H1 (cell line): ENCODE measurements at regions not wholly inside any gene's neighbourhood (a gene's known extent, or its start where the extent isn't known, plus 50 kb on each side); places are given as distances from the start of the nearest gene placed in this dataset.

Source experiments
- CTCF ChIA-PET: fragments of 300-600 bp; sonication (Branson Sonifier 250); formaldehyde crosslinking; loops from one replicate; lab custom pipeline; 2021; ENCODE audit not compliant: partially characterized antibody; lab: Charles Lee
- POLR2A ChIA-PET: fragments of 300-600 bp; sonication (Branson Sonifier 250); formaldehyde crosslinking; loops from one replicate; lab custom pipeline; 2021; ENCODE audit warnings: inconsistent platforms; ENCODE audit not compliant: partially characterized antibody; lab: Charles Lee
- DNase-seq, 2 experiments: peaks; one replicate each; pipeline versions ENCODE4 v3.0.0 to v3.0.0-alpha.2; 2010 to 2022; ENCODE audit warnings: low spot score in 2 of 2, low read depth in 1 of 2, mixed read lengths in 1 of 2
- FAIRE-seq: peaks from 2 replicates; lab custom pipeline; 2011; peaks lifted over from hg19 to GRCh38; lab: Jason Lieb, UNC
- H2AFZ ChIP-seq: 2 replicates; pipeline ENCODE4 v1.8.1; 2012; ENCODE audit warnings: low read length, inconsistent platforms
- H2AK5ac ChIP-seq: 2 replicates; pipeline ENCODE4 v1.6.1; 2013; ENCODE audit warnings: low read depth, low read length
- H2BK120ac ChIP-seq: replicated peaks from 2 replicates; pipeline ENCODE3; 2013; ENCODE audit warnings: low read depth, low read length, inconsistent platforms
- H2BK12ac ChIP-seq: 2 replicates; pipeline ENCODE4 v1.6.1; 2013; ENCODE audit warnings: low read depth, low read length
- H2BK15ac ChIP-seq: 2 replicates; pipeline ENCODE4 v1.6.1; 2013; ENCODE audit warnings: low read length
- H2BK20ac ChIP-seq: 2 replicates; pipeline ENCODE4 v1.6.1; 2013; ENCODE audit warnings: low read length
- H2BK5ac ChIP-seq: 2 replicates; pipeline ENCODE4 v1.6.1; 2013; ENCODE audit warnings: low read depth, low read length
- H3K14ac ChIP-seq: 2 replicates; pipeline ENCODE4 v1.6.1; 2013; ENCODE audit warnings: inconsistent platforms; ENCODE audit not compliant: insufficient read length
- H3K18ac ChIP-seq: 2 replicates; pipeline ENCODE4 v1.6.1; 2013; ENCODE audit warnings: low read length; ENCODE audit errors: extremely low read depth
- H3K23ac ChIP-seq: 2 replicates; pipeline ENCODE4 v1.6.1; 2013; ENCODE audit warnings: inconsistent platforms; ENCODE audit not compliant: insufficient read length
- H3K23me2 ChIP-seq: 2 replicates; pipeline ENCODE4 v1.6.1; 2013; ENCODE audit warnings: low read depth, low read length
- H3K27ac ChIP-seq: 2 replicates; pipeline ENCODE4 v1.6.1; 2011; ENCODE audit warnings: low read depth, low read length, inconsistent platforms
- H3K27me3 ChIP-seq, 4 experiments: replicated peaks in 1 of 4; 1 replicate in 1 of 4; 2 replicates in 3 of 4; pipeline versions ENCODE4 v1.6.1 to v1.8.1; 2011 to 2013; ENCODE audit warnings: low read length in 3 of 4, mild to moderate bottlenecking in 3 of 4, inconsistent platforms in 2 of 4, mixed read lengths in 2 of 4, moderate library complexity in 1 of 4; ENCODE audit not compliant: control insufficient read depth in 3 of 4, insufficient read depth in 3 of 4; ENCODE audit errors: extremely low read depth in 1 of 4
- H3K36me3 ChIP-seq, 4 experiments: 2 replicates each; pipeline versions ENCODE4 v1.6.1 to v1.8.1; 2011 to 2013; ENCODE audit warnings: mild to moderate bottlenecking in 4 of 4, low read length in 3 of 4, moderate library complexity in 2 of 4, control low read depth in 1 of 4, inconsistent platforms in 1 of 4; ENCODE audit not compliant: insufficient read depth in 4 of 4, control insufficient read depth in 2 of 4
- H3K4ac ChIP-seq: replicated peaks from 2 replicates; pipeline ENCODE3; 2013; ENCODE audit warnings: low read length, low read depth, mixed read lengths, inconsistent platforms; ENCODE audit not compliant: insufficient read length
- H3K4me1 ChIP-seq, 4 experiments: replicated peaks in 1 of 4; 1 replicate in 1 of 4; 2 replicates in 3 of 4; pipeline versions ENCODE4 v1.6.1 to v1.8.1; 2011 to 2013; ENCODE audit warnings: low read length in 3 of 4, inconsistent platforms in 2 of 4, mixed read lengths in 1 of 4; ENCODE audit not compliant: insufficient read depth in 4 of 4, control insufficient read depth in 3 of 4
- H3K4me2 ChIP-seq, 2 experiments: 2 replicates each; pipeline versions ENCODE4 v1.6.1 to v1.8.1; 2011 to 2013; ENCODE audit warnings: low read depth in 2 of 2, low read length in 2 of 2, control low read depth in 1 of 2, inconsistent platforms in 1 of 2, mild to moderate bottlenecking in 1 of 2; ENCODE audit not compliant: insufficient read depth in 1 of 2
- H3K4me3 ChIP-seq, 4 experiments: fragments of 200-600, 300-600 bp in 1 of 4; sonication (generic), shearing (Covaris generic), sonication (Bioruptor Twin) in 1 of 4; 2 replicates each; pipeline versions ENCODE4 v1.5.1 to v1.8.1; 2011 to 2016; ENCODE audit warnings: low read length in 4 of 4, low read depth in 3 of 4, control low read depth in 2 of 4, inconsistent platforms in 2 of 4, mild to moderate bottlenecking in 2 of 4, mixed read lengths in 1 of 4, moderate library complexity in 1 of 4; ENCODE audit not compliant: insufficient read depth in 2 of 4; ENCODE audit errors: extremely low read depth in 1 of 4
- H3K56ac ChIP-seq: replicated peaks from 2 replicates; pipeline ENCODE3; 2013; ENCODE audit warnings: low read depth, mild to moderate bottlenecking, mixed read lengths, low read length, inconsistent platforms; ENCODE audit not compliant: insufficient read length
- H3K79me1 ChIP-seq: 2 replicates; pipeline ENCODE4 v1.6.1; 2013; ENCODE audit warnings: low read depth, low read length, control low read depth
- H3K79me2 ChIP-seq, 2 experiments: 2 replicates each; pipeline versions ENCODE4 v1.6.1 to v1.8.1; 2012 to 2013; ENCODE audit warnings: low read length in 2 of 2, mild to moderate bottlenecking in 2 of 2, inconsistent platforms in 1 of 2; ENCODE audit not compliant: insufficient read depth in 2 of 2, control insufficient read depth in 1 of 2
- H3K9ac ChIP-seq, 4 experiments: replicated peaks in 1 of 4; 1 replicate in 1 of 4; 2 replicates in 3 of 4; pipeline versions ENCODE4 v1.6.1 to v1.8.1; 2011 to 2013; ENCODE audit warnings: low read depth in 3 of 4, low read length in 3 of 4, control low read depth in 2 of 4, mild to moderate bottlenecking in 2 of 4, moderate library complexity in 2 of 4, inconsistent platforms in 1 of 4; ENCODE audit errors: extremely low read depth in 1 of 4
- H3K9me3 ChIP-seq, 2 experiments: 2 replicates each; pipeline versions ENCODE4 v1.6.1 to v1.8.1; 2012 to 2013; ENCODE audit warnings: mild to moderate bottlenecking in 2 of 2, moderate library complexity in 2 of 2, control low read depth in 1 of 2, inconsistent platforms in 1 of 2, low read depth in 1 of 2, low read length in 1 of 2, mixed read lengths in 1 of 2; ENCODE audit not compliant: insufficient read depth in 2 of 2
- H4K20me1 ChIP-seq, 2 experiments: replicated peaks in 1 of 2; 2 replicates each; pipeline versions ENCODE3 to v1.8.1; 2011 to 2013; ENCODE audit warnings: inconsistent platforms in 2 of 2, low read length in 2 of 2, mild to moderate bottlenecking in 1 of 2; ENCODE audit not compliant: insufficient read depth in 2 of 2, control insufficient read depth in 1 of 2
- H4K5ac ChIP-seq: 2 replicates; pipeline ENCODE4 v1.6.1; 2013; ENCODE audit warnings: low read length, low read depth, mixed read lengths, inconsistent platforms; ENCODE audit not compliant: insufficient read length
- H4K8ac ChIP-seq: 2 replicates; pipeline ENCODE4 v1.8.0; 2013; ENCODE audit warnings: mild to moderate bottlenecking, moderate library complexity, low read length, inconsistent platforms; ENCODE audit not compliant: insufficient read depth; ENCODE audit errors: extremely low read depth
- H4K91ac ChIP-seq: replicated peaks from 2 replicates; pipeline ENCODE3; 2013; ENCODE audit warnings: low read length, mixed read lengths, inconsistent platforms; ENCODE audit not compliant: insufficient read length
- WGBS, 2 experiments: shearing (Covaris generic) in 1 of 2; methylation state at CpG; one replicate each; pipeline versions ENCODE4 v1.1.6 to v1.1.7; 2013 to 2015; ENCODE audit warnings: low lambda C conversion rate in 2 of 2, mixed read lengths in 2 of 2, inconsistent platforms in 1 of 2, low coverage in 1 of 2, missing lambda C conversion rate in 1 of 2; ENCODE audit not compliant: insufficient replicate concordance in 2 of 2, insufficient coverage in 1 of 2, insufficient read length in 1 of 2; ENCODE audit errors: extremely low coverage in 1 of 2, missing lambda C conversion rate in 1 of 2; 5-methylcytosine and 5-hydroxymethylcytosine counted together
- TF ChIP-seq, protein P1 (sequence below): fragments of 300-600 bp; sonication (generic); IDR thresholded peaks from 2 replicates; pipeline ENCODE4 v1.7.1; 2012; ENCODE audit warnings: low read length, moderate library complexity, mild to moderate bottlenecking, inconsistent platforms; ENCODE audit not compliant: insufficient replicate concordance

DNA sequence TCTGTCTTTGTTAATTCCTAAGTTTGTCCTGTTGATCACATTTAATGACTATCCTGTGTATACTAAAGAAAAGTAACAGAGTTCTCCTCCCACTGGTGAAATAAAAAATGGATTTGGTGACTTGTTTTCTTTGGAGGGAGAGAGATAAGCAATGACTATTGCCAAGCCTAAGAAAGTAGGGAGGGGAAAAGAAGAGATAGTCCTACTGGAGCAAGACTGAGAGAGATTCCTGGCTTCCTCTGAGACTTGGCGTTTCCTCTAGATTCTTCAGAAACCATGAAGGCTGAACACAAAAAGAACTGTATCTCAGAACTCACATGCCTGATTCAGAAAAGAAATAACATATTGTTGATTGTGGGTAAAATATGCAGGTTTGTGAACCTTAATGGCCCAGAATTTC is 406.5 kb downstream of the FOXO1 start:
- WGBS, 2 experiments: 94% methylated on average over 1 of the region's 1 CpG; no CpG with 5 or more reads in 1 of the 2 experiments
- Histone ChIP-seq H4K91ac (no peak overlapping the region), H3K4ac (no peak overlapping the region), H3K79me1 (no peaks in the 10 kb centered on the region), H3K27ac (no peak overlapping the region), H2BK20ac (no peak overlapping the region), H4K8ac (no peak overlapping the region), H3K79me2 (no peaks in the 10 kb centered on the region), H3K27me3 (no peaks in the 10 kb centered on the region), H2BK12ac (no peak overlapping the region), H3K23me2 (no peaks in the 10 kb centered on the region), H3K4me3 (no peak overlapping the region), H3K18ac (no peak overlapping the region), H3K56ac (no peak overlapping the region), H3K23ac (no peak overlapping the region), H3K4me2 (no peak overlapping the region), H2AK5ac (no peak overlapping the region), H2AFZ (no peak overlapping the region), H4K20me1 (no peaks in the 10 kb centered on the region), H3K14ac (no peak overlapping the region), H2BK120ac (no peak overlapping the region), H3K36me3 (no peaks in the 10 kb centered on the region), H2BK5ac (no peak overlapping the region), H4K5ac (no peak overlapping the region), H3K9ac (no peak overlapping the region), H3K9me3 (no peaks in the 10 kb centered on the region), H2BK15ac (no peak overlapping the region), H3K4me1 (peaks cover 0 to 5% (median 0%) of the 10 kb centered on the region in 4 experiments; a peak in 1 of 7 replicates)
- DNase-seq (no peak), FAIRE-seq (no peak)
- CTCF ChIA-PET: interaction anchor here (1.4 kb wide), 1 partner anchor 13 kb away, joined by 4 read pairs; no protein-coding TSS in a partner anchor
- POLR2A ChIA-PET: no interaction called here
- TF ChIP-seq, protein P1, sequence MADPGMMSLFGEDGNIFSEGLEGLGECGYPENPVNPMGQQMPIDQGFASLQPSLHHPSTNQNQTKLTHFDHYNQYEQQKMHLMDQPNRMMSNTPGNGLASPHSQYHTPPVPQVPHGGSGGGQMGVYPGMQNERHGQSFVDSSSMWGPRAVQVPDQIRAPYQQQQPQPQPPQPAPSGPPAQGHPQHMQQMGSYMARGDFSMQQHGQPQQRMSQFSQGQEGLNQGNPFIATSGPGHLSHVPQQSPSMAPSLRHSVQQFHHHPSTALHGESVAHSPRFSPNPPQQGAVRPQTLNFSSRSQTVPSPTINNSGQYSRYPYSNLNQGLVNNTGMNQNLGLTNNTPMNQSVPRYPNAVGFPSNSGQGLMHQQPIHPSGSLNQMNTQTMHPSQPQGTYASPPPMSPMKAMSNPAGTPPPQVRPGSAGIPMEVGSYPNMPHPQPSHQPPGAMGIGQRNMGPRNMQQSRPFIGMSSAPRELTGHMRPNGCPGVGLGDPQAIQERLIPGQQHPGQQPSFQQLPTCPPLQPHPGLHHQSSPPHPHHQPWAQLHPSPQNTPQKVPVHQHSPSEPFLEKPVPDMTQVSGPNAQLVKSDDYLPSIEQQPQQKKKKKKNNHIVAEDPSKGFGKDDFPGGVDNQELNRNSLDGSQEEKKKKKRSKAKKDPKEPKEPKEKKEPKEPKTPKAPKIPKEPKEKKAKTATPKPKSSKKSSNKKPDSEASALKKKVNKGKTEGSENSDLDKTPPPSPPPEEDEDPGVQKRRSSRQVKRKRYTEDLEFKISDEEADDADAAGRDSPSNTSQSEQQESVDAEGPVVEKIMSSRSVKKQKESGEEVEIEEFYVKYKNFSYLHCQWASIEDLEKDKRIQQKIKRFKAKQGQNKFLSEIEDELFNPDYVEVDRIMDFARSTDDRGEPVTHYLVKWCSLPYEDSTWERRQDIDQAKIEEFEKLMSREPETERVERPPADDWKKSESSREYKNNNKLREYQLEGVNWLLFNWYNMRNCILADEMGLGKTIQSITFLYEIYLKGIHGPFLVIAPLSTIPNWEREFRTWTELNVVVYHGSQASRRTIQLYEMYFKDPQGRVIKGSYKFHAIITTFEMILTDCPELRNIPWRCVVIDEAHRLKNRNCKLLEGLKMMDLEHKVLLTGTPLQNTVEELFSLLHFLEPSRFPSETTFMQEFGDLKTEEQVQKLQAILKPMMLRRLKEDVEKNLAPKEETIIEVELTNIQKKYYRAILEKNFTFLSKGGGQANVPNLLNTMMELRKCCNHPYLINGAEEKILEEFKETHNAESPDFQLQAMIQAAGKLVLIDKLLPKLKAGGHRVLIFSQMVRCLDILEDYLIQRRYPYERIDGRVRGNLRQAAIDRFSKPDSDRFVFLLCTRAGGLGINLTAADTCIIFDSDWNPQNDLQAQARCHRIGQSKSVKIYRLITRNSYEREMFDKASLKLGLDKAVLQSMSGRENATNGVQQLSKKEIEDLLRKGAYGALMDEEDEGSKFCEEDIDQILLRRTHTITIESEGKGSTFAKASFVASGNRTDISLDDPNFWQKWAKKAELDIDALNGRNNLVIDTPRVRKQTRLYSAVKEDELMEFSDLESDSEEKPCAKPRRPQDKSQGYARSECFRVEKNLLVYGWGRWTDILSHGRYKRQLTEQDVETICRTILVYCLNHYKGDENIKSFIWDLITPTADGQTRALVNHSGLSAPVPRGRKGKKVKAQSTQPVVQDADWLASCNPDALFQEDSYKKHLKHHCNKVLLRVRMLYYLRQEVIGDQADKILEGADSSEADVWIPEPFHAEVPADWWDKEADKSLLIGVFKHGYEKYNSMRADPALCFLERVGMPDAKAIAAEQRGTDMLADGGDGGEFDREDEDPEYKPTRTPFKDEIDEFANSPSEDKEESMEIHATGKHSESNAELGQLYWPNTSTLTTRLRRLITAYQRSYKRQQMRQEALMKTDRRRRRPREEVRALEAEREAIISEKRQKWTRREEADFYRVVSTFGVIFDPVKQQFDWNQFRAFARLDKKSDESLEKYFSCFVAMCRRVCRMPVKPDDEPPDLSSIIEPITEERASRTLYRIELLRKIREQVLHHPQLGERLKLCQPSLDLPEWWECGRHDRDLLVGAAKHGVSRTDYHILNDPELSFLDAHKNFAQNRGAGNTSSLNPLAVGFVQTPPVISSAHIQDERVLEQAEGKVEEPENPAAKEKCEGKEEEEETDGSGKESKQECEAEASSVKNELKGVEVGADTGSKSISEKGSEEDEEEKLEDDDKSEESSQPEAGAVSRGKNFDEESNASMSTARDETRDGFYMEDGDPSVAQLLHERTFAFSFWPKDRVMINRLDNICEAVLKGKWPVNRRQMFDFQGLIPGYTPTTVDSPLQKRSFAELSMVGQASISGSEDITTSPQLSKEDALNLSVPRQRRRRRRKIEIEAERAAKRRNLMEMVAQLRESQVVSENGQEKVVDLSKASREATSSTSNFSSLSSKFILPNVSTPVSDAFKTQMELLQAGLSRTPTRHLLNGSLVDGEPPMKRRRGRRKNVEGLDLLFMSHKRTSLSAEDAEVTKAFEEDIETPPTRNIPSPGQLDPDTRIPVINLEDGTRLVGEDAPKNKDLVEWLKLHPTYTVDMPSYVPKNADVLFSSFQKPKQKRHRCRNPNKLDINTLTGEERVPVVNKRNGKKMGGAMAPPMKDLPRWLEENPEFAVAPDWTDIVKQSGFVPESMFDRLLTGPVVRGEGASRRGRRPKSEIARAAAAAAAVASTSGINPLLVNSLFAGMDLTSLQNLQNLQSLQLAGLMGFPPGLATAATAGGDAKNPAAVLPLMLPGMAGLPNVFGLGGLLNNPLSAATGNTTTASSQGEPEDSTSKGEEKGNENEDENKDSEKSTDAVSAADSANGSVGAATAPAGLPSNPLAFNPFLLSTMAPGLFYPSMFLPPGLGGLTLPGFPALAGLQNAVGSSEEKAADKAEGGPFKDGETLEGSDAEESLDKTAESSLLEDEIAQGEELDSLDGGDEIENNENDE: no peak
